CD4-positive, alpha-beta T cell (primary cell): ENCODE measurements at regions not wholly inside any gene's neighbourhood (a gene's known extent, or its start where the extent isn't known, plus 50 kb on each side); places are given as distances from the start of the nearest gene placed in this dataset.

Experiments
- ATAC-seq: fragments of 200-7000 bp; cut with Tn5 transposase; one replicate; pipeline ENCODE4 v1.10.0; 2022; ENCODE audit warnings: mild to moderate bottlenecking; ENCODE audit not compliant: poor library complexity
- CTCF ChIA-PET: fragments of 350-600 bp; sonication (Branson Sonifier 250); formaldehyde crosslinking; loops from one replicate; lab custom pipeline; 2021; ENCODE audit warnings: antibody characterized with exemption, inconsistent platforms; lab: Charles Lee
- POLR2A ChIA-PET: fragments of 350-600 bp; sonication (Branson Sonifier 250); formaldehyde crosslinking; loops from one replicate; lab custom pipeline; 2021; ENCODE audit warnings: antibody characterized with exemption, inconsistent platforms; lab: Charles Lee
- DNase-seq, 14 experiments: peaks; one replicate each; pipeline ENCODE4 v3.0.0-alpha.2; 2013 to 2020; ENCODE audit warnings: mixed read lengths in 2 of 14
- H3K27ac ChIP-seq, 2 donors: one replicate each; pipeline versions ENCODE4 v1.5.1 to v1.7.0; 2013; ENCODE audit warnings: low read length in 2 of 2, low read depth in 1 of 2, mild to moderate bottlenecking in 1 of 2
- H3K27me3 ChIP-seq, 2 experiments: 1 replicate in 1 of 2; 2 replicates in 1 of 2; pipeline versions ENCODE4 v1.6.1 to v1.7.0; 2013; ENCODE audit warnings: low read length in 2 of 2, control low read depth in 1 of 2, mild to moderate bottlenecking in 1 of 2, moderate library complexity in 1 of 2; ENCODE audit not compliant: insufficient read depth in 2 of 2, control insufficient read depth in 1 of 2
- H3K36me3 ChIP-seq: one replicate; pipeline ENCODE4 v1.6.1; 2013; ENCODE audit warnings: low read length, control low read depth; ENCODE audit not compliant: insufficient read depth
- H3K4me1 ChIP-seq: one replicate; pipeline ENCODE4 v1.6.1; 2013; ENCODE audit warnings: low read length, control low read depth; ENCODE audit not compliant: insufficient read depth
- H3K4me3 ChIP-seq: one replicate; pipeline ENCODE4 v1.5.1; 2013; ENCODE audit warnings: mild to moderate bottlenecking, low read length, moderate library complexity
- H3K9me3 ChIP-seq, 2 experiments: 1 replicate in 1 of 2; 2 replicates in 1 of 2; pipeline versions ENCODE4 v1.6.1 to v1.7.0; 2013; ENCODE audit warnings: low read length in 2 of 2, mild to moderate bottlenecking in 2 of 2, control low read depth in 1 of 2, moderate library complexity in 1 of 2; ENCODE audit not compliant: control insufficient read depth in 1 of 2, insufficient read depth in 1 of 2
- H3K27ac Mint-ChIP-seq: one replicate; pipeline ENCODE4 v1.8.0; 2020; ENCODE audit warnings: mixed read lengths
- H3K27me3 Mint-ChIP-seq: one replicate; pipeline ENCODE4 v1.8.0; 2021; ENCODE audit warnings: mixed read lengths
- H3K36me3 Mint-ChIP-seq: one replicate; pipeline ENCODE4 v1.8.0; 2021; ENCODE audit warnings: low read depth, mixed read lengths
- H3K4me1 Mint-ChIP-seq: one replicate; pipeline ENCODE4 v1.8.0; 2021; ENCODE audit warnings: low read depth, mixed read lengths
- H3K4me3 Mint-ChIP-seq: one replicate; pipeline ENCODE4 v1.8.0; 2020; ENCODE audit warnings: mild to moderate bottlenecking, mixed read lengths
- H3K9me3 Mint-ChIP-seq: one replicate; pipeline ENCODE4 v1.8.0; 2020; ENCODE audit warnings: mixed read lengths
- intact Hi-C, 2 experiments: fragments of 100-400 bp; cut with DNase I in 1 of 2; cut with micrococcal nuclease in 1 of 2; formaldehyde crosslinking; loops; one replicate each; pipeline versions ENCODE4 v1.15.1 to v1.9.0; 2023 to 2025; cut with DNase I, micrococcal nuclease
- TF ChIP-seq, protein P1 (sequence below): fragments of 200-600 bp; IDR thresholded peaks from one replicate; pipeline ENCODE4 v1.8.0; 2022; ENCODE audit warnings: antibody characterized with exemption, mild to moderate bottlenecking

GRCh38 chr16:48997946-48998345 lies 283.7 kb downstream of the CBLN1 start:
- ChIA-PET POLR2A (no interaction called here), CTCF (no interaction called here)
- ATAC-seq (no peak), DNase-seq (no peak)
- no peak overlapping the region for H3K27ac Mint-ChIP-seq
- no peaks in the 10 kb centered on the region for H3K27me3 ChIP-seq
- H3K27me3 Mint-ChIP-seq: peaks cover 4% of the 10 kb centered on the region
- peaks cover 0 to 23% of the 10 kb centered on the region in 2 experiments for H3K9me3 ChIP-seq
- no peak overlapping the region for H3K27ac ChIP-seq
- H3K4me1 ChIP-seq: no peaks in the 10 kb centered on the region
- no peaks in the 10 kb centered on the region for H3K36me3 Mint-ChIP-seq
- TF ChIP-seq, protein P1, sequence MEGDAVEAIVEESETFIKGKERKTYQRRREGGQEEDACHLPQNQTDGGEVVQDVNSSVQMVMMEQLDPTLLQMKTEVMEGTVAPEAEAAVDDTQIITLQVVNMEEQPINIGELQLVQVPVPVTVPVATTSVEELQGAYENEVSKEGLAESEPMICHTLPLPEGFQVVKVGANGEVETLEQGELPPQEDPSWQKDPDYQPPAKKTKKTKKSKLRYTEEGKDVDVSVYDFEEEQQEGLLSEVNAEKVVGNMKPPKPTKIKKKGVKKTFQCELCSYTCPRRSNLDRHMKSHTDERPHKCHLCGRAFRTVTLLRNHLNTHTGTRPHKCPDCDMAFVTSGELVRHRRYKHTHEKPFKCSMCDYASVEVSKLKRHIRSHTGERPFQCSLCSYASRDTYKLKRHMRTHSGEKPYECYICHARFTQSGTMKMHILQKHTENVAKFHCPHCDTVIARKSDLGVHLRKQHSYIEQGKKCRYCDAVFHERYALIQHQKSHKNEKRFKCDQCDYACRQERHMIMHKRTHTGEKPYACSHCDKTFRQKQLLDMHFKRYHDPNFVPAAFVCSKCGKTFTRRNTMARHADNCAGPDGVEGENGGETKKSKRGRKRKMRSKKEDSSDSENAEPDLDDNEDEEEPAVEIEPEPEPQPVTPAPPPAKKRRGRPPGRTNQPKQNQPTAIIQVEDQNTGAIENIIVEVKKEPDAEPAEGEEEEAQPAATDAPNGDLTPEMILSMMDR: no peak
- H3K4me3 Mint-ChIP-seq: no peak overlapping the region
- H3K4me1 Mint-ChIP-seq: no peaks in the 10 kb centered on the region
- intact Hi-C loops: no loop called here
- peaks cover 3% of the 10 kb centered on the region for H3K9me3 Mint-ChIP-seq
- H3K36me3 ChIP-seq: no peaks in the 10 kb centered on the region
- H3K4me3 ChIP-seq: no peak overlapping the region

GRCh38 chr16:48997081-48997615 lies 284.5 kb downstream of the CBLN1 start:
- DNase-seq (no peak), ATAC-seq (no peak)
- H3K27me3 ChIP-seq: no peaks in the 10 kb centered on the region
- no peaks in the 10 kb centered on the region for H3K4me1 ChIP-seq
- H3K4me3 Mint-ChIP-seq: no peak overlapping the region
- H3K9me3 ChIP-seq: peaks cover 0 to 23% of the 10 kb centered on the region in 2 experiments
- H3K27ac ChIP-seq: no peak overlapping the region
- ChIA-PET CTCF (no interaction called here), POLR2A (no interaction called here)
- H3K36me3 ChIP-seq: no peaks in the 10 kb centered on the region
- no peaks in the 10 kb centered on the region for H3K4me1 Mint-ChIP-seq
- intact Hi-C loops: no loop called here
- H3K36me3 Mint-ChIP-seq: no peaks in the 10 kb centered on the region
- H3K4me3 ChIP-seq: no peak overlapping the region
- peaks cover 2% of the 10 kb centered on the region for H3K9me3 Mint-ChIP-seq
- TF ChIP-seq, protein P1: no peak
- no peak overlapping the region for H3K27ac Mint-ChIP-seq
- H3K27me3 Mint-ChIP-seq: peaks cover 4% of the 10 kb centered on the region

DNA sequence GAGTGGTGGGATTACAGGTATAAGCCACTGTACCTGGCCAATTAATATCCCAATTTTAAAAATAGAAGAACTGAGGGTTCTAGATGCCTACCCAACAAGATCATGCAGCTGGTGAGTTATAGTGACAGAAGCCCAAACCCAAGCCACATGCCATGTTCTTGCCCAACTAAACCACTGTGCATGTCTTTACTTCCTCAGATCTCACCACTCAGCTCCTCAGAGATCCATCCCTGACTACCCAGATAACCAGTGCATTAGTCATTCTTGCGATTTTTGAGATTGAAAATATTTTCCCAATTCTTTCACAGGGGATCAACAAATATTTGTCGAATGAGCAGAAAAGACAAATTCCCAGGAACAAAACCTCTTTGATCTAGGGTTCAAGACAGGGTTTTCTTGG lies 303.1 kb downstream of the CBLN1 start:
- no peaks in the 10 kb centered on the region for H3K4me1 ChIP-seq
- H3K9me3 ChIP-seq: peaks cover 0 to under 1% of the 10 kb centered on the region in 2 experiments
- H3K4me1 Mint-ChIP-seq: no peaks in the 10 kb centered on the region
- TF ChIP-seq, protein P1: no peak
- ATAC-seq: no peak
- no peaks in the 10 kb centered on the region for H3K27me3 ChIP-seq
- DNase-seq: no peak
- CTCF ChIA-PET: no interaction called here
- no peak overlapping the region for H3K27ac ChIP-seq
- H3K36me3 Mint-ChIP-seq: no peaks in the 10 kb centered on the region
- POLR2A ChIA-PET: no interaction called here
- no peak overlapping the region for H3K4me3 Mint-ChIP-seq
- peaks cover 11% of the 10 kb centered on the region for H3K9me3 Mint-ChIP-seq
- H3K4me3 ChIP-seq: no peak overlapping the region
- no peaks in the 10 kb centered on the region for H3K36me3 ChIP-seq
- H3K27ac Mint-ChIP-seq: no peak overlapping the region
- intact Hi-C loops: no loop called here
- H3K27me3 Mint-ChIP-seq: no peaks in the 10 kb centered on the region
